HG02623 (cell line): ENCODE measurements at regions not wholly inside any gene's neighbourhood (a gene's known extent, or its start where the extent isn't known, plus 50 kb on each side); places are given as distances from the start of the nearest gene placed in this dataset.
"Not testable (repeated sequence)": the region's sequence is repeated elsewhere in the genome, so short reads cannot be mapped to it uniquely, and the experiment has no call there.

Experiments
- ATAC-seq: cut with Tn5 transposase; IDR thresholded peaks from one replicate; pipeline ENCODE4 v1.9.1; 2021; ENCODE audit warnings: moderate library complexity; ENCODE audit not compliant: unreplicated experiment

DNA sequence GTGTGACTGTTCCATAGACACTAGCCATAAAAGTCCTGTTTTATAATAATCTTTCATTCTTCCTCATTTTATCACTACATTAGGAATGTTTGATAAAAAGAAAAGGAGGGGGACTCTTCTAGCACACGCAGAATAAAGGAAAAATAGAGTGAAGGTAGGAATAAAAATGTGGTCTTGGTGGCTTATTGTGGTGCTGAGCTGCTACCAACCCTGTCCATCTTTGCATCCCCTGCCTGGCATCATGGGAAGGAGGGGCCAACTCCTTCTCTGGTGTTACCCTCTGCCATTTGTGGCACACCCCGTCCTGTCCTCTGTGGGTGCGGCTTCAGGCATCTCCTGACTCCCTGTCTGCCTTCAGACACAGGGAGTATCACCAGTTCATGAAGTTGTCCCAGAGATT is 104.9 kb upstream of the ZNF536 start:
- no peak for ATAC-seq

DNA sequence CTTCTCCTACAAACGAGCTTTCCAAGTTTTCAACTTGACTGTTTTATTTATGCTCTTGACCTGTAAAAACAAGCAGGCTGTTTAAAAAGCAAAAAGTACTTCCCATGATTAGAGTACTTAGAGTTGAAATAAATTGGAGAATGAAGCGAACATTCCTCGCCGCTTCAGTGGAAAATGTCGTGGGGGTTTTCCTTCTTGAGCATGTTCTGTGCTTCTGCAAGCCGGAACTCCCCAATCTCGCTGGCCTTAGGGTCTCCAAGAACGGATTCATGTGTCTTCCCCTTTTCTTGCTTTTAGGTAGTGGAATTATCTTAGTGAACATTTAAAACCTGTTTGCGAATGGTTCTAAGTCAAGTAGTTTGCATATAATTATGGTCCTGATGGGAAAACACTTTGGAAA is 103.6 kb upstream of the ZNF536 start:
- no peak for ATAC-seq

DNA sequence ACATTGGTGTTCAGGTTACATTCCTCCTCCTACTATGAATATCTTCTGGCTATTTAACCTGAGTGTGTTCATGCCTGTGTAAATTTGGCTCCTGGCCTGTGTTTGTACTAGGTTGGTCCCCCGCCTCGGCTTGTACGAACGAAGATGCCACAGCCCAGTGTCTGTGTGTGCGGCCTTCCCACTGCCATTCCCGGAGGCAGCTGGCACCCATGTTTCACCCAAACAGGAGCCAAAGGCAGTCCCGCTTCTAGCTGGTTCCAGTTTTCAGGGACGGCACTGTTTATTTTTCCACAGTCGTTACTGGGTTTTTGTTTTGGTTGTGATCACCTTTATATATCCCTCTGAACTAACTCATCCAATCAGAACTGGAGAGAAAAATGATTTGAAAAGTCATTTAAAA is 102.5 kb upstream of the ZNF536 start:
- ATAC-seq: no peak

DNA sequence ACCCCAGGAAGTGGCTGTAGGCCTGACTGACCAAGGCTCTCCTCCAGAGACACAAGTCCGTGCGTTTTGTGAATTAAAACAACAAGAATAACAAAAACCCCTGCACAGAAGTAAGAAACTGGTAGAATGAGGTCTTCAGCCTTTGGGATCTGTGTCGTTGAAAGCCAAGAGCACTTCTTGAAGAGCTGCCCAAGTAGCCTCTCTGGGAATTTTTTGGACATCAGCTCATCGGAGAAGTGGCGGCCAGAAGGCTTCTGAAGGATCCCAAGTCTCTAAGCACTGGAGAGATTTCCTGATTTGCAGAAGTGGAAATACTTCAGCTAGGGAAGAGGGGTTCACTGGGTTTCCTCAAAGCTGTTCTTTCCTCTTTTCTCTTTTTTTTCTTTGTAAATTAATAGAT is 100.4 kb upstream of the ZNF536 start:
- ATAC-seq: no peak

DNA sequence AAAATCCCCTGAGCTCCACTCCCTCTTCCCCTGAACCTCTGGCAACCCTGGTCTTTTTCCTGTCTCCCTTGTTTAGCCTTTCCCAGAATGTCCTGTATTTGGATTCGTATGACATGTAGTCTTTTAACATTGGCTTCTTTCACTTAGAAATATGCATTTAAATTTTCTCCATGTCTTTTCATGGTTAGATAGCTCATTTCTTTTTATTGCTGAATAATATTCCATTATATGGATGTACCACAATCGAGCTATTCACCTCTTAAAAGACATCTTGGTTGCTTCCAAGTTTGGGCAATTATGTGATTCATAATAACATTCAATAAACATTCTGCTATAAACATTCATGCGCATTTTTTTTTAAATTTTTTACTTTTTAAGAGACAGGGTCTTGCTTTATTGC is 99.6 kb upstream of the ZNF536 start:
- no peak for ATAC-seq

DNA sequence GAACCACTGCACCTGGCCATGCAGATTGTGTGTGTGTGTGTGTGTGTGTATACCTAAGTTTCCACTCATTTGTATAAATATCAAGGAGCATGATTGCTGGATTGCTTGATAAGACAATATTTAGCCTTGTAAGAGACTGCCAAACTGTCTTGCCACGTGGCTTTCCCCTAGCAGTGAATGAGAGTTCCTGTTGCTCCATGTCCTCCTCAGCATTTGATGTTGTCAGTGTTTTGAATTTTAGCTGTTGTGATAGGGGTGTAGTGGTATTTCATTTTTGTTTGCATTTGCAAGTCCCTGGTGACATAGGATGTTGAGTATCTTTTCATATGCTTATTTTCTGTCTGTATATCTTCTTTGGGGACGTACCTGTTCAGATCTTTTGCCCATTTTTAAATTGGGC is 99.0 kb upstream of the ZNF536 start:
- no peak for ATAC-seq

DNA sequence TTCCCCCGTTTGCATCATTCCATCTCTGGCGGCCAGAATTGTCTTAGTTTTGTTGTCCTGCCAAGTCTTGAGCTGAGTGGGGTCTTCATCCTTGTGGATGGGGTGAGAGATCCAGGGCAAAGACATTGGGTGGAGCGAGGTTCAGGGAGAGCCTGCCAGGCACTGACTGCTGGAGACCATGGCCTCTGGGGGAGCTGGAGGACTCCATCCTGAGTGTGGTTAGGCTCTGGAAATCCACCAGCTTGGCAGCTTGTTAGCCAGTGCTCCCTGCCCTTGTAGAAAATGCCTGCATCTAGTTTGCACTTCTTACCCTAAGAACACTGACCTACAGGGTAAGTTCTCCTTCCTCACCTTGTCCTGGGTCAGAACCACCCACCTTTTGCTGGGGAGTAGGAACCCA is 97.2 kb upstream of the ZNF536 start:
- ATAC-seq: no peak

DNA sequence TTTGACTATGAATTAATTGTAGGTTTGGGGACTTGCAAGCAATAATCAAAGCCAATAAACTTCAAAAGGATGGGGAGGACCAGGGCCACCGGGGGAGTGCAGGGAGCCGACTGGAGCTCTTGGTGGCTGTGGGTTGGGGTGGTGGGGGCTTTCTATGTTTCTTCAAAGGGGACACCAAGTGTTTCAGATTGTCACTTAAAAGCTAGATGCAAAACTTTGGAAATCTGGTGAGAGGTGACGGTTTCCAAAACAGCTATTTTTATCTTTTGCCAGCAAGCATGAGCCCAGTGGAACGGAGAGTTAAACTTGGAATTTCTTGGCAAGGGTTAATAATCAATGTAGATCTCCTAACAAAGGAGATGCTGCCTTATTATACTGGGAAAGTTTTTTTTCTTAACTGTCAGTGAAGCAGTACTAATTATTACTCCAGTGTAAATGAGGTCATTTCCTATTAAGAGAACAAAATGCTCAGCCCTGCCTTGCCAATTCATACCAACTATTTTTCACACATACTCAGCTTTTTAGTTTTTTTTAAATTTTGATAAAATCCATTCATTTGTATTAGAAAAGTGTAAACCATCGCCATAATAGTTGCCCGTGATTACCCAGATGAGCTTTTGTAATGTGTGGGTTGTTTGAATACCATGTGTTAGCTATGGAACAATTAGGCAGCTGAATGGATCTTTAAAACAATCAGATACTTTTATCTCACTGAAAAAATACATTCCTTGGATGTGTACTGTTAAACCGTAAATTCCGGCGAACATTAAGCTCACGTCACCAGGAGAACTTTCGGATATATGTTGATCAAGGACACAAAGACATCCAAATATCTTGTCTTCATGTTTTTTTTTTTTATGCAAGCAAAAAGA is 95.9 kb upstream of the ZNF536 start:
- ATAC-seq: no peak

DNA sequence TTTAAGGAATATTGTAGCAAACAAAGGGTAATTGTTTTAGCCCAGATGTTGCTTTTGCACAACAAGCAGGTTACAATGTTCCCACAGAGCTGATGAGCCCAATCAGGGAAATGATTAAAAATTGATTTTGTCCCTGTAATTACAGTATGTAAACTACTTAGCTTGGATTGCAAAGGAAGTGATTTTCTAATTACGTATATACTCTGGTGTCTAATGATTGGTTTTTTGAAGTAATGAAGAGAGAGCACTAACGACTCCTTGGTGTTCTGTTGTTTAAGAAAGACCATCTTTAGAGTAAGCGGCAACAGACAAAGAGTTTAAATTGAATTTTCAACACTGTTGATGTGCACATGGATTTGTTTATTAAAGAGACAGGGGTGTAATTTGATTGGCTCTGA is 95.3 kb upstream of the ZNF536 start:
- ATAC-seq: no peak

DNA sequence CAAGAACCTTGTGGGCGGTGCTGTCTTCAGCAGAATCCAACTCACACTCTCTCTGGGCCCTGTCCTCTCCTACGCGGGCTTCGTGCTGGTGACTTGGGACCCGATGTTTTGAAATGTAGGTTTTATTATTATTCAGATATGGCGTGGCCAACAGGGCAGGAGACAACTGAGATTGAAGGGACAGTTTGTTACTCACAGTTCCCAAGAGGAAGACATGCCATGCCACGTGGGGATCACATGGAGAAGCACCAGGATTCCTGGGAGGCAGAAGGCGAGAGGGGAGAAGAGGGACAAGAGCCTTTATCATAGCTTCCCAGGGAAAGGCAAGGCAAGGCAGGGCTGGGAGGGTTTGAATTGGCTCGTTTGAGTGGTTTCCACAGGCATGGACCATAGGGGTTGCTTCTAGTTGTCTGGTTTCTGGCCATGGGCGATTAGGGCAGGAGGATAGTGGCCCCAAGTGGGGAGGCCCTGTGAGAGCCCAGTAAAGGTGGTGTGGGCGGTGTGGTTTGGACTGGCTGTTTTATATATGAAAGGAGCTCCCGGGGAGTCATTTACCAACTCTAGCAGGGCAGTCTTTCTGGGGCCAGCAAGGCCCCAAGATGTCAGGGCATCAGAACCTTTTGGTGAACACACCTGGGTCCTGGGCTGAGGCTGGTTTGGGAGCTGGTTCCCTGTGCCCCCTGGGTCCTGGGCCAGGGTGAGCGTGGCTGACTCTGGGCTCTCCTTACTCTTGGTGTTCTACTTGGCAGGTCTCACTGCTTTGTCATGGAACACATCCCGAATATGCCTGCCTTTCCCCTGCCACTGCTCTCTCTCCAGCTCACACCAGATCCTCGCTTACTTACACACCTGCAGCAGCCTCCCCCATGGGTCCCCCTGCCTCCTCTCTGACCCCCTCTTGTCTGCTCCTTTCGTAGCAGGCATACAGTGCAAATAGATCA is 94.0 kb upstream of the ZNF536 start:
- ATAC-seq: no peak

DNA sequence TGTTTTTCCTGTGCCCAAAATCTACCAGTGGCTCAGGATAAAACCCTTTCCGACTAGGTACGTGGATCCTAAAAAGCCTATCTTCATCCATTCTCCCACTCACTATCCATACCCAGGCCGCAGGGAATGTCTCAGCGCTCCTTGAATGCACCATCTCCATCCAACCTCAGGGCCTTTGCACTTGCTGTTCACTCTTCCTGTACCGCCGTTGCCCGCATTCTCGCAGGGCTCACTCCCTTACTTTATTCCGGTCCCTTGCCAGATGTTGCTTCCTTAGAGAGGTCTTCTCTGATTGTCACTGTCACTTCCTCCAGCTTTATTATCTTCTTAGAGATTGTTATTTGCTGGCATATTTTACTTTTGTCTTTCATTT is 93.3 kb upstream of the ZNF536 start:
- no peak for ATAC-seq

DNA sequence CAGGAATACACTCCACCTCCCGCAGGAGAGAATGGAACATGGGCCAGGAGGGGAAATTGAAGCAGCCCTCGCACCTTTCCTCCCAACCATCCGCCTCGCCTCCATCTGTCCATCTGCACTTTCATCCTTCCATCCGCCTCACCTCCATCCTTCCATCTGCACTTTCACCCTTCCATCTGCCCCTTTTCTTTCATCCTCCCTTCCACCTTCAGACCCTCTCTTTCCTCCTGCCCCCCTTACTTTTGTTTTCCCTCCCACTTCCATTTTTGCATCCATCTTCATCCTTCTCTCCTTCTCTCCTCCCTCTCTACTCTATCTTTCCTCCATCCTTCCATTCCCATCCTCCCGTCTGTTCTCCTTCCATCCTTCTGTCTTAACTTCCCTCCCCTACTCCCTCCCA is 92.2 kb upstream of the ZNF536 start:
- no peak for ATAC-seq

DNA sequence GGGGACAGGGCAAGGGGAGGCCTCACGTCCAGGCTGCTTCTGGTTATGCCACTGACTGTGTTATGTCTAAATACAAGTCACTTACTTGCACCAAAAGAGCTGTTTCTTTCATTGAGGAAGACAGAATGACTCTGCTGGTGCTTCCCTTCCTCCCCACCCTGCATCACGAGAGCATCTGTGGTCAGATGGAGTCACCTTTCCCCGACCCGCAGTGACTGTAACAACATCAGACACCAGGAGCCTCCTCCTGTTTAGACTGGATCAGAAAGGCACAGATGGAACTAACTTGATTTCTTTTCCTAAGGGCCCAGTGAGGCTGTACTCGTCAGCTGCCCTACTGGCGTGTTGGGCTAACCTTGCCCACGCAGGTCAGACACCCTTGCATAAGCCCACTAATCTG is 90.3 kb upstream of the ZNF536 start:
- no peak for ATAC-seq

DNA sequence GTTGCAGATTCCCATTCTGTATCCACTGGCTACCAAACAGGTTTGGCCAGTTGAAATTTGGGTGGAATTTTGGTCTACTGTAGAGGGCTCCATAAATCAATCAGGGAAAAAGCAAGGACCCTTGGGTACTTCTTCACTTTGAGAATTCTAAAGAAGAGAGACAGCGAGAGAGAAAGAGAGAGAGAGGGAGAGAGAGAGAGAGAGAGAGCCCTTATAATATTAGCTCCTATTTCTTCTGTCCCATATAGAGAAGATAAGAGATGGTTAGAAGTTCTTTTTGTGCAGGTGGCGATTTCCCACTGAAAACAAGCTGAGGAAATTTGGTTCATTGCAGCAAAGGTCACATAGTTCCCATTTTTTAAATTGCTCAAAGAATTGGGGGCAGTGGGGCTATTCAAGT is 88.6 kb upstream of the ZNF536 start:
- ATAC-seq: no peak

DNA sequence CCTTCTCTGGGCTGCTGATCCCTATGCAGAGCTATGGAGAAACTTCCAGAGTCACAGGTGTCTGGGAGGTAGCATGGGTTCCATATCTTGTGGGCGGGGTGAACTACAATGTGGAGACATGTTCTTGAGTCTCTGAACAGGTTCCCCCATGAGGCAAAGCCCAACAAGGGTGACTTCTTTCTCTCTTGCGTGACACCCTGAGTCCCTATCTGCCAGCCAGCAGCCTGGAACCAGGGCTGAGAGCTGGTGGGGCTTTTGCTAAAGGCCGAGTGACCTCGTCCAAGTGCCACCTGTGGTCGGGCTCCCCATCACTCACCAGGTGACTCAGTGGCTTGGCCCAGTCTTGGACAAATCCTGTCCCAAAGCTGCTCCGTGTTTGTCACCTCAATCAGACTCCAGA is 88.0 kb upstream of the ZNF536 start:
- ATAC-seq: no peak

DNA sequence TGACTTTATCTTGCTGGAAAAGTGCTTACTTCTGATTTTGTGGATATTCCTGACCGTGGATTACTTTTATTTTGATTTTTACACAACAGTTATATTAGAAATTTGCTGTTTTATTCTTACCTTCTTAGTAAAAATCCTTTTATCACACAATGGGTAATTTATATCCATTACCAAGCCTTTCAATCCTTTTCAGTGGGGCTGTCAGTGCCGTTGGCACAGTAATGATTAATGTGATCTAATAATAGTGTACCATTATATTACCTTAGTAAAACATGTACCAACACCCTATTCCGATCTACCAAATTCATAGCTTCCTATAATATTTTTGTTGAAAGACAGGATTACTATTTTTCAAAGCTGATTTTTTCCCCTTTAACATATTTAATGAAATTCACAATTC is 87.3 kb upstream of the ZNF536 start:
- no peak for ATAC-seq

DNA sequence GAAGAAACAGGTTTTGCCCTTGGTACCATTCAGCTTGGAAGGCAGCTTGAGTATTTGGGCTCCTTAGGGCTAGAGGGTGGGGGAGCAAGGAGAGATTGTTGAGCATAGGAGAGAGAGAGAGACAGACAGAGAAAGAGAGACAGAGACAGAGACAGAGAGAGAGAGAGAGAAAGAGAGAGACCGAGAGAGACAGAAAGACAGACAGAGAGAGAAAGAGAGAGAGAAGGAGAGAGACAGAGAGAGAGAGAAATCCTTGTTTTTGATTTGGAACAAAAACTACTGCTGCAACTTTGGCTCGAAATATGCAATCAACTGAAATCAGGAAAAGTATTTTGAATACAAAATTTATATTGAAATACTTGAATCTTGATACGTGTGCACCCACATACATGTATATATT is 85.8 kb upstream of the ZNF536 start:
- no peak for ATAC-seq

DNA sequence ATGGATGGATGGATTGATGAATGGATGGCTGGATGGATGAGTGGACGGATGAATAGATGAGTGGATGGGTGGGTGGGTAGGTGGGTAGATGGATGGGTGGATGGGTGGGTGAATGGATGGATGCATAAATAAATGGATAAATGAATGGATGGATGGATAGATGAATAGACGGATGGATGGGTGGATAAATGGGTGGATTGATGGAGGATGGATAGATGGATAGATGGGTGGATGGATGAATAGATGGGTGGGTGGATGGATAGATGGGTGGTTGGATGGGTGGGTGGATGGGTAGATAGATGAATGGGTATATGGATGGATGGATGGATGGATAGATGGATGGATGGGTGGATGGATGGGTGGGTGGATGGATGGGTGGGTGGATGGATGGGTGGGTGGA is 84.9 kb upstream of the ZNF536 start:
- no peak for ATAC-seq

DNA sequence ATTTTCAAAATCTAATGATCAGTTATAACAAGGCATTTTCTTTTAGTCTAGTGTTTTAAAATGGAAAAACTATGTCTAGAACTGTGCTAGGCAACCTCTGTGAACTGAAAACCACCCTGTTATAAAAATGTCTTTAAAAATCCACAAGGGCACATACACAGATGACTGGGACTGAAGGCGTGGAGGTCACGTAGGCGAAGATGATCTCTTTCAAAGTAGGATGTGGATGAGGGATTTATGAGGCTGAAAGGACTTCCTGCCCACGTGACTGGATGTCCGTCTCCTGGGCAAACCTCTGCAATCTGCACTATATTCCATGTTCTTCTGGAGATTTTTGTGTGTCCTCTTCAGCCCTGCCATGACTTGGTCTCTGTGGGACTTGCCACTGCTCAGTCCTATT is 84.2 kb upstream of the ZNF536 start:
- ATAC-seq: no peak

DNA sequence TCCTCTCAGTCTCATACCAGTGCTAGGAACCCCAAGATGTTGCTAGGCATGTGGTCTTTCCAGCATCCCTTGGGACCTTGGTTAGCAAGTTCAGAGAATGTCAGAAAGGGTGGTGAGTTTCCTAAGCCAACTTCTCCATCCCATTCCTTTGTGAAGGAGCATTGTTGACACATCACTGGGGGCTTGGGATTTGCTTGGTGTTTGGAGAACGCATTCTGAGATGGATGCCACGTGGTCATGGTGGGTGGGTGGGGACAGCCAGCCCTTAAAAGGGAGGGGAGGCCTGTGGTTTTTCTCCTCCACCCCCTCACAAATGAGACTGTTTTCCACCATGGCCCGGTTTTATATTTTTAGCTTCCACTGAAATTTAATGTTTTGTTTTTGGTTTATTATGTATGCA is 83.3 kb upstream of the ZNF536 start:
- no peak for ATAC-seq

DNA sequence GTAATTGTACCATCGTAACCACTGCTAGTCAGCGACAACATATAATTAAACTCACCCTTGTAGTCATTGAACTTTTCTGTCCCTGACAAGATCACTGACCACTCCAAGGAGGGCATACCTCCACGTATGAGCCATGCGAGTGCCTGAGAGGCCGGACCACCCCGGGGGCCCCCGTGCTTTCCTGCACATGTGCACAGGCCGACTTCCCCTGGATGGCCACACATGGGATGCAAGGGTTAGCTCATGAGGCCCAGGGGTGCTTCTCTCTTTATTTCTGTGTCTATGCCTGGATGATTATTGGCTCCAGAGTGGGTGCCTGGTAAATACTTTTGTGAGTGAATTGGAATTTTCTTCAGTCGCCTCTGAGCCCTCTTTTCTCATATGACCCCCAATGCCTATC is 82.8 kb upstream of the ZNF536 start:
- ATAC-seq: no peak

DNA sequence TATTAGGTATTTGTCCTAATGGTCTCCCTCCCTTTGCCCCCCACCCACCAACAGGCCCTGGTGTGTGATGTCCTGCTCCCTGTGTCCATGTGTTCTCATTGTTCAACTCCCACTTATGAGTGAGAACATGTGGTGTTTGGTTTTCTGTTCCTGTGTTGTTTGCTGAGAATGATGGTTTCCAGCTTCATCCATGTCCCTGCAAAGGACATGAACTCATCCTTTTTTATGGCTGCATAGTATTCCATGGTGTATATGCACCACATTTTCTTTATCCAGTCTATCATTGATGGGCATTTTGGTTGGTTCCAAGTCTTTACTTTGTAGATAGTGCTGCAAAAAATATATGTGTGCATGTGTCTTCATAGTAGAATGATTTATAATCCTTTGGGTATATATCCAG is 81.4 kb upstream of the ZNF536 start:
- ATAC-seq: not testable (repeated sequence)
